Testis (tissue), 2 donors: ENCODE measurements at regions not wholly inside any gene's neighbourhood (a gene's known extent, or its start where the extent isn't known, plus 50 kb on each side); places are given as distances from the start of the nearest gene placed in this dataset.

Experiments
- DNase-seq: peaks from one replicate; pipeline ENCODE4 v3.0.0-alpha.2; 2019
- H3K27ac ChIP-seq, 2 donors: fragments of 200-600 bp; sonication (generic); one replicate each; pipeline ENCODE4 v1.5.1; 2019
- H3K27me3 ChIP-seq: fragments of 200-600 bp; sonication (generic); one replicate; pipeline ENCODE4 v1.5.1; 2019
- H3K36me3 ChIP-seq: fragments of 200-600 bp; sonication (generic); one replicate; pipeline ENCODE4 v1.5.1; 2017; ENCODE audit warnings: low read depth; ENCODE audit errors: missing control alignments
- H3K4me1 ChIP-seq: fragments of 200-600 bp; sonication (generic); one replicate; pipeline ENCODE4 v1.5.1; 2019
- H3K4me3 ChIP-seq, 2 donors: fragments of 200-600 bp; sonication (generic); one replicate each; pipeline ENCODE4 v1.5.1; 2017 to 2019
- H3K9me3 ChIP-seq: fragments of 200-600 bp; sonication (generic); one replicate; pipeline ENCODE4 v1.5.1; 2017
- POLR2A ChIP-seq: fragments of 450-650 bp; IDR thresholded peaks from one replicate; pipeline ENCODE4 v1.6.1; 2017; ENCODE audit warnings: antibody characterized with exemption, mild to moderate bottlenecking, moderate library complexity
- WGBS, 2 donors: methylation state at CpG; one replicate each; pipeline ENCODE4 v1.1.5; 2018; 5-methylcytosine and 5-hydroxymethylcytosine counted together
- intact Hi-C: fragments of 100-400 bp; cut with DNase I; formaldehyde crosslinking; loops from one replicate; pipeline ENCODE4 v1.15.1; 2023; ENCODE audit warnings: low total_unique reads
- TF ChIP-seq, protein P1 (sequence below), 3 experiments: fragments of 450-650 bp in 2 of 3; fragments of 200-600 bp in 1 of 3; sonication (generic) in 1 of 3; IDR thresholded peaks; one replicate each; pipeline ENCODE4 v1.5.1; 2016 to 2019; ENCODE audit warnings: antibody characterized with exemption in 3 of 3, mild to moderate bottlenecking in 2 of 3, moderate library complexity in 1 of 3

DNA sequence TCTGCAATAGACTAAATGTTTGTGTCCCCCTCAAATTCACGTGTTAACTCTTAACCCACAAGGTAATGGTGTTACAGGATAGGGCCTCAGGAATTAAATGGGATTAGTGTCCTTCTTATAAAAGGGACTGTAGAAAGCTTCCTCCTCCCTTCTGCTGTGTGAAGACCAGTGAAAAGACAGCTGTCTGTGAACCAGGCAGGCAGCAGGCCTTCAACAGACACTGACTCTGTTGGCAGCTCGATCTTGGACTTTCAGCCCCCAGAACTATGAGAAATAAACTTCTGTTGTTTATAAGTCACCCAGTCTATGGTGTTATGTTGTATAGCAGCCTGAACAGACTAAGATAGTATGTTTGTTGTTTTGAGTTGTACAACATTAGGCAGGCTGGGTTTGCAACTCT lies 208.1 kb downstream of the GBA3 start:
- H3K27ac ChIP-seq, result no peak overlapping the region
- H3K4me1 ChIP-seq, result no peaks in the 10 kb centered on the region
- H3K27me3 ChIP-seq, result no peaks in the 10 kb centered on the region
- H3K9me3 ChIP-seq, result no peaks in the 10 kb centered on the region
- no peaks in the 10 kb centered on the region for H3K36me3 ChIP-seq
- intact Hi-C loops, result no loop called here
- DNase-seq, result no peak
- H3K4me3 ChIP-seq, result no peak overlapping the region
- WGBS, 2 donors, result 71 to 78% methylated on average over 2 of the region's 2 CpGs
- TF ChIP-seq POLR2A, result no peak
- TF ChIP-seq, protein P1, sequence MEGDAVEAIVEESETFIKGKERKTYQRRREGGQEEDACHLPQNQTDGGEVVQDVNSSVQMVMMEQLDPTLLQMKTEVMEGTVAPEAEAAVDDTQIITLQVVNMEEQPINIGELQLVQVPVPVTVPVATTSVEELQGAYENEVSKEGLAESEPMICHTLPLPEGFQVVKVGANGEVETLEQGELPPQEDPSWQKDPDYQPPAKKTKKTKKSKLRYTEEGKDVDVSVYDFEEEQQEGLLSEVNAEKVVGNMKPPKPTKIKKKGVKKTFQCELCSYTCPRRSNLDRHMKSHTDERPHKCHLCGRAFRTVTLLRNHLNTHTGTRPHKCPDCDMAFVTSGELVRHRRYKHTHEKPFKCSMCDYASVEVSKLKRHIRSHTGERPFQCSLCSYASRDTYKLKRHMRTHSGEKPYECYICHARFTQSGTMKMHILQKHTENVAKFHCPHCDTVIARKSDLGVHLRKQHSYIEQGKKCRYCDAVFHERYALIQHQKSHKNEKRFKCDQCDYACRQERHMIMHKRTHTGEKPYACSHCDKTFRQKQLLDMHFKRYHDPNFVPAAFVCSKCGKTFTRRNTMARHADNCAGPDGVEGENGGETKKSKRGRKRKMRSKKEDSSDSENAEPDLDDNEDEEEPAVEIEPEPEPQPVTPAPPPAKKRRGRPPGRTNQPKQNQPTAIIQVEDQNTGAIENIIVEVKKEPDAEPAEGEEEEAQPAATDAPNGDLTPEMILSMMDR (IDR thresholded peaks at IDR 0.05), result no peak

DNA sequence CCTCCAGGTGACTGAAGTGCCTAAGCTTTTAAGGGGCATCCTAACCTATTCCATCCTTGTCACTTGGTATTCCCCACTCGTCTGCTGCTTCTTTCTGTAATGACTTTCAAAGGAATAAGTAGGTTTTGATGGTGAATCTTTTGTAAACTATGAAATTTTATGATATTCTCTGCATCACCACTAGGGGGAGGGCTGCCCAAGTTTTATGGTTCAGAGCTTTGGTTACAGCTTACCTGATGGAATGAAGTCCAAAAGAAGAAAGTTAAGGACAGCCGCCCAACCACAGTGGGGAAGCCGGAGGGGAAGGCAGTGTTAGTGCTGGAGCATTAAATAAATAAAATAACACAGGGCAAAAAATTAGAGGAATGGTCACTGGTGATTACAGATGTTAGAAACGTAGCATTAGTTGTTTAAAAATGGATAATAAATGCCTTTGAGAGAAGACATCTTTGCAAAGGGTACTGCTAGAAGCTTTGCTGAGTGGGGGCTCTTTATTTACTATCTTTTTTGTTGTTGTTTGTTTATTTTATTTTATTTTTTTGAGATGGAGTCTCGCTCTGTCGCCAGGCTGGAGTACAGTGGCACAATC lies 204.9 kb downstream of the GBA3 start:
- no peak for TF ChIP-seq POLR2A
- TF ChIP-seq, protein P1 (IDR thresholded peaks at IDR 0.05), result peak; percentile 37 to 86 (median 62)
- no peaks in the 10 kb centered on the region for H3K36me3 ChIP-seq
- intact Hi-C loops, result no loop called here
- no peak overlapping the region for H3K27ac ChIP-seq
- H3K27me3 ChIP-seq, result no peaks in the 10 kb centered on the region
- 56 to 57% methylated on average over 6 of the region's 6 CpGs for WGBS, 2 donors
- no peaks in the 10 kb centered on the region for H3K4me1 ChIP-seq
- H3K9me3 ChIP-seq, result no peaks in the 10 kb centered on the region
- H3K4me3 ChIP-seq, result no peak overlapping the region
- no peak for DNase-seq

DNA sequence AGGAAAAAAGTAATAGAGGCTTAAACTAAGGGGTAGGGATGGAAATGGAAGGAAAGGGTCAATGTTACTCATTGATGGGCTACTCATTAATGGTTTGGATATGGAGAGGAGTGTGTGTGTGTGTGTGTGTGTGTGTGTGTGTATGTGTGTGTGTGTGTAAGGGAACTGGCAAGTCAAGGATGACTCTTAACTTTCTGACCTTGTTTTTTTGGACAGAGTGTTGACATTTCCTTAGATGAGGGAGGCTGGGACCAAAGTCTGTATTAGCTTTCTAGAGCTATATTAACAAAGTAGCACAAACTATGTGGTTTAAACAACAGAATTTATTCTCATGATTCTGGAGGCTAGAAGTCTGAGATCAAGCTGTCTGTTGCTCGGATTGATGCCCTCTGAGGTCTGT lies 202.7 kb downstream of the GBA3 start:
- intact Hi-C loops, result no loop called here
- no peak overlapping the region for H3K27ac ChIP-seq
- H3K4me3 ChIP-seq, result no peak overlapping the region
- H3K27me3 ChIP-seq, result no peaks in the 10 kb centered on the region
- no peaks in the 10 kb centered on the region for H3K4me1 ChIP-seq
- TF ChIP-seq, protein P1 (IDR thresholded peaks at IDR 0.05), result no peak
- TF ChIP-seq POLR2A, result no peak
- H3K36me3 ChIP-seq, result no peaks in the 10 kb centered on the region
- H3K9me3 ChIP-seq, result no peaks in the 10 kb centered on the region
- WGBS, 2 donors, result 90 to 94% methylated on average over 1 of the region's 1 CpG
- DNase-seq, result no peak

DNA sequence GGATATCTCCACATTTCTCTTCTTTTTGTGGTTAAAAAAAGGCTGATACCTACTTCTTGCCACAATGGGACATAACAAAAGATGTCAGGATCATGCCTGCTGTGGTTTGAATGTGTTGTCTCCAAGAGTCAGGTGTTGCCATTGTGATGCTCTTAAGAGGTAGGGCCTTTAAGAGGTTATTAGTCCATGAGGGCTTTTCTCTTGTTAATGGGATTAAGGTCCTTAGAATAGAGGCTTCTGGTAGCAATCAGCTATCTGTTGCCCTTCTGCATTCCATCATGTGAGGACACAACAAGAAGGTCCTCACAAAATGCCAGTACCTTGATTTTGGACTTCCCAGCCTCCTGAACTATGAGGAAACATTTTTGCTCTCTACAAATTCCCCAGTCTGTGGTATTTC lies 191.4 kb downstream of the GBA3 start:
- H3K36me3 ChIP-seq, result no peaks in the 10 kb centered on the region
- no peaks in the 10 kb centered on the region for H3K9me3 ChIP-seq
- H3K27ac ChIP-seq, result no peak overlapping the region
- H3K4me3 ChIP-seq, result no peak overlapping the region
- TF ChIP-seq, protein P1 (IDR thresholded peaks at IDR 0.05), result no peak
- no peak for TF ChIP-seq POLR2A
- intact Hi-C loops, result no loop called here
- H3K4me1 ChIP-seq, result no peaks in the 10 kb centered on the region
- DNase-seq, result no peak
- no peaks in the 10 kb centered on the region for H3K27me3 ChIP-seq

DNA sequence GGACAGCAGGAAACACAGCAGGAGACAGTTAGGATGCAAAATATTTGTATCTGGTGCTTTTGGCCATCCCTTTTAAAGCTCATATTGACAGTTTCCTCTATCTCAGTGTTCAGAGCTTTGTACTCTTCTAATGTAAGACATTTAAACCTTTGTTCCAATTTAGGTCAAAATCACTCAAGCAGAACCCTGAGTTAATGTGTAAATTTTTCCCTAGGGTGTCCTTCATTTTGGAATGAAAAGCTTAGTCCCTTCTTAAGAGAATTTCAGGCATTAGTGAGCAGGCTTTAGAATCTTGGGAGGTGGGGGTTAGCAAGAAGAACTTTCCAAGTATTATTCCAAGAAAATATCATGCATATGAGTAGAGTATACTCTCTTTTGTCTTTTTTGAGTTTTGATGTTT lies 188.7 kb downstream of the GBA3 start:
- no peaks in the 10 kb centered on the region for H3K4me1 ChIP-seq
- H3K27ac ChIP-seq, result no peak overlapping the region
- H3K36me3 ChIP-seq, result no peaks in the 10 kb centered on the region
- no peak for TF ChIP-seq POLR2A
- TF ChIP-seq, protein P1 (IDR thresholded peaks at IDR 0.05), result no peak
- H3K27me3 ChIP-seq, result no peaks in the 10 kb centered on the region
- intact Hi-C loops, result no loop called here
- no peaks in the 10 kb centered on the region for H3K9me3 ChIP-seq
- no peak overlapping the region for H3K4me3 ChIP-seq
- no peak for DNase-seq
